ENCODE measurements at regions not wholly inside any gene's neighbourhood (a gene's known extent, or its start where the extent isn't known, plus 50 kb on each side); places are given as distances from the start of the nearest gene placed in this dataset.
"Not testable (repeated sequence)": the region's sequence is repeated elsewhere in the genome, so short reads cannot be mapped to it uniquely, and the experiment has no call there.

DNA sequence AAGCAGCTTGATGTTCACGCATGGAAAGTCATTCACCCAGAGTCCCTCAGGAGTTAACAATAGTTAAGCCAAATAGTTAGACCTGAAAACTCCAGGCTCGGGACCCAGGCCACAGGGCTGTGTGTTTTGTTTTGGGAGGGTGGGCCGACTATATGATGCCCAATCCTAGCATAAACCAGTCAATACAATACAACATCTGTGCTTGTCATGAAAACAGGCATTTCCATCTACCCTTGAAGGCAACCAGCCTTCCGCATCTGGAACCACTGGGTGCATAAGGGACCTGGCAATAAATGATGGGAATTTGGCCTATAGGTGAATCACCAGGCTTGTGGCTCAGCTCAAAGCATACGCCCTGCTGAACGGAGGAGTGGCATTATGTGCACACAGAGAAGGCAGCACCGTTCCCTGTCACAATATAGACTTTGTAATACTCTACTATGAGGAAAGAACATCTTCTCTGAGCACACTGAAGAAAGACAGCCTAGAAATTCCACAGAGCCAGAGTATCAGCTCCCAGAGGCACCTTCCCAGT is 91.0 kb upstream of the FOXN3 start:
- Histone ChIP-seq H3K9ac (no peak overlapping the region), H3K27me3 (ENCODE audit: insufficient read depth, low read depth) (no peaks in the 10 kb centered on the region), H3K4me3 (IDR thresholded peaks at IDR 0.05; ENCODE audit: insufficient read depth, low read depth, low read length) (no peak overlapping the region), H3K27ac (no peak overlapping the region), H3K4me2 (no peak overlapping the region), H3K4me1 (ENCODE audit: low read depth, poor library complexity, severe bottlenecking) (no peaks in the 10 kb centered on the region), H3K79me2 (ENCODE audit: insufficient read depth, low read depth) (no peaks in the 10 kb centered on the region), H3K36me3 (ENCODE audit: insufficient read depth) (no peaks in the 10 kb centered on the region), H4K20me1 (ENCODE audit: insufficient read depth) (no peaks in the 10 kb centered on the region), H2AFZ (ENCODE audit: low read depth) (no peak overlapping the region)
- TF ChIP-seq, protein P1, sequence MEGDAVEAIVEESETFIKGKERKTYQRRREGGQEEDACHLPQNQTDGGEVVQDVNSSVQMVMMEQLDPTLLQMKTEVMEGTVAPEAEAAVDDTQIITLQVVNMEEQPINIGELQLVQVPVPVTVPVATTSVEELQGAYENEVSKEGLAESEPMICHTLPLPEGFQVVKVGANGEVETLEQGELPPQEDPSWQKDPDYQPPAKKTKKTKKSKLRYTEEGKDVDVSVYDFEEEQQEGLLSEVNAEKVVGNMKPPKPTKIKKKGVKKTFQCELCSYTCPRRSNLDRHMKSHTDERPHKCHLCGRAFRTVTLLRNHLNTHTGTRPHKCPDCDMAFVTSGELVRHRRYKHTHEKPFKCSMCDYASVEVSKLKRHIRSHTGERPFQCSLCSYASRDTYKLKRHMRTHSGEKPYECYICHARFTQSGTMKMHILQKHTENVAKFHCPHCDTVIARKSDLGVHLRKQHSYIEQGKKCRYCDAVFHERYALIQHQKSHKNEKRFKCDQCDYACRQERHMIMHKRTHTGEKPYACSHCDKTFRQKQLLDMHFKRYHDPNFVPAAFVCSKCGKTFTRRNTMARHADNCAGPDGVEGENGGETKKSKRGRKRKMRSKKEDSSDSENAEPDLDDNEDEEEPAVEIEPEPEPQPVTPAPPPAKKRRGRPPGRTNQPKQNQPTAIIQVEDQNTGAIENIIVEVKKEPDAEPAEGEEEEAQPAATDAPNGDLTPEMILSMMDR (conservative IDR thresholded peaks at IDR 0.05; ENCODE audit: low read depth, low read length), result no peak

DNA sequence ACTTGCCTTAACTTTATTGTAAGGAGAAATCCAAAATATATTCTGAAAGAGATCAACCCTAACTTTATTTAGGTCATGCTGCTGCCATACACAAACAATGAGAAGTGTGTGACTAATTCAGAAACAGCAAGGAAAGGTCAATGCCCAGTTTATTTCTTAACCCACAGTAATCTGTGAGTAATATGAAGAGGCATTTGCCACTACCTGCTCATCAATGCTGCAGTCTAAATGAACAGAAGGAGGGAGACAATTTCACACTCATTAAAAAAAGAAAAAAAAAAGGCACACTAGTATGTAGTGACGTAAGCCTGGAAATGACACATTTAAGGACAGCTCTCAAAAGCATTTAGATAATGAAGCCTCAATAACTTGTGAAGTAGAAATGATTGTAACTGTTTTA is 90.5 kb upstream of the FOXN3 start:
- Histone ChIP-seq H3K4me2 (no peak overlapping the region), H3K9ac (no peak overlapping the region), H3K27me3 (ENCODE audit: insufficient read depth, low read depth) (no peaks in the 10 kb centered on the region), H3K36me3 (ENCODE audit: insufficient read depth) (no peaks in the 10 kb centered on the region), H4K20me1 (ENCODE audit: insufficient read depth) (no peaks in the 10 kb centered on the region), H3K4me3 (IDR thresholded peaks at IDR 0.05; ENCODE audit: insufficient read depth, low read depth, low read length) (no peak overlapping the region), H2AFZ (ENCODE audit: low read depth) (no peak overlapping the region), H3K79me2 (ENCODE audit: insufficient read depth, low read depth) (no peaks in the 10 kb centered on the region), H3K4me1 (ENCODE audit: low read depth, poor library complexity, severe bottlenecking) (no peaks in the 10 kb centered on the region), H3K27ac (no peak overlapping the region)
- TF ChIP-seq, protein P1 (conservative IDR thresholded peaks at IDR 0.05; ENCODE audit: low read depth, low read length), result no peak

- H3K27me3 ChIP-seq (ENCODE audit: insufficient read depth, low read depth); H3K27ac ChIP-seq; H4K20me1 ChIP-seq (ENCODE audit: insufficient read depth); H3K4me3 ChIP-seq (IDR thresholded peaks at IDR 0.05; ENCODE audit: insufficient read depth, low read depth, low read length); H2AFZ ChIP-seq (ENCODE audit: low read depth); H3K4me1 ChIP-seq (ENCODE audit: low read depth, poor library complexity, severe bottlenecking); H3K4me2 ChIP-seq; H3K9ac ChIP-seq; H3K36me3 ChIP-seq (ENCODE audit: insufficient read depth); H3K79me2 ChIP-seq (ENCODE audit: insufficient read depth, low read depth): not testable (repeated sequence)
Observed at GRCh38 chr14:89506891-89507452, 89.9 kb upstream of the FOXN3 start.

- Histone ChIP-seq H3K4me1 (ENCODE audit: low read depth, poor library complexity, severe bottlenecking) (no peaks in the 10 kb centered on the region), H3K79me2 (ENCODE audit: insufficient read depth, low read depth) (no peaks in the 10 kb centered on the region), H3K36me3 (ENCODE audit: insufficient read depth) (no peaks in the 10 kb centered on the region), H3K27me3 (ENCODE audit: insufficient read depth, low read depth) (no peaks in the 10 kb centered on the region), H3K9ac (no peak overlapping the region), H3K4me3 (IDR thresholded peaks at IDR 0.05; ENCODE audit: insufficient read depth, low read depth, low read length) (no peak overlapping the region), H3K27ac (no peak overlapping the region), H3K4me2 (no peak overlapping the region), H2AFZ (ENCODE audit: low read depth) (no peak overlapping the region), H4K20me1 (ENCODE audit: insufficient read depth) (no peaks in the 10 kb centered on the region)
- TF ChIP-seq, protein P1 (conservative IDR thresholded peaks at IDR 0.05; ENCODE audit: low read depth, low read length), result no peak
Observed at GRCh38 chr14:89504602-89505313, 87.7 kb upstream of the FOXN3 start.

GRCh38 chr14:89504091-89504490 is 87.1 kb upstream of the FOXN3 start:
- TF ChIP-seq, protein P1 (conservative IDR thresholded peaks at IDR 0.05; ENCODE audit: low read depth, low read length), result no peak
- H2AFZ ChIP-seq (ENCODE audit: low read depth), result no peak overlapping the region

More at GRCh38 chr14:89504091-89504490, 87.1 kb upstream of the FOXN3 start:
- Histone ChIP-seq H3K4me3 (IDR thresholded peaks at IDR 0.05; ENCODE audit: insufficient read depth, low read depth, low read length) (no peak overlapping the region), H3K9ac (no peak overlapping the region), H3K27me3 (ENCODE audit: insufficient read depth, low read depth) (no peaks in the 10 kb centered on the region), H3K4me1 (ENCODE audit: low read depth, poor library complexity, severe bottlenecking) (no peaks in the 10 kb centered on the region), H3K79me2 (ENCODE audit: insufficient read depth, low read depth) (no peaks in the 10 kb centered on the region), H3K36me3 (ENCODE audit: insufficient read depth) (no peaks in the 10 kb centered on the region), H4K20me1 (ENCODE audit: insufficient read depth) (no peaks in the 10 kb centered on the region), H3K27ac (no peak overlapping the region), H3K4me2 (no peak overlapping the region)
